ENCODE measurements at regions not wholly inside any gene's neighbourhood (a gene's known extent, or its start where the extent isn't known, plus 50 kb on each side); places are given as distances from the start of the nearest gene placed in this dataset.

GRCh38 chr6:4489538-4489937, 286.7 kb upstream of the CDYL start:
- no peak for DNase-seq (ENCODE audit: low read depth, low spot score)
- H3K4me3 ChIP-seq (ENCODE audit: low read depth, low read length): no peak overlapping the region
- POLR2A ChIA-PET: no interaction called here

GRCh38 chr6:4488389-4488788, 287.8 kb upstream of the CDYL start:
- CTCF ChIA-PET: no interaction called here
- no peak for DNase-seq (ENCODE audit: low read depth, low spot score)
- POLR2A ChIA-PET: no interaction called here
- Histone ChIP-seq H3K4me3 (ENCODE audit: low read depth, low read length) (no peak overlapping the region), H3K27ac (ENCODE audit: low read depth, low read length) (no peak overlapping the region), H3K27me3 (ENCODE audit: control insufficient read depth, insufficient read depth, low read length) (no peaks in the 10 kb centered on the region), H3K9me3 (ENCODE audit: control insufficient read depth, insufficient read depth, low read length) (peaks cover 11% of the 10 kb centered on the region)
- TF ChIP-seq CTCF (IDR thresholded peaks at IDR 0.05; ENCODE audit: low read depth, low read length): no peak

More at GRCh38 chr6:4489538-4489937, 286.7 kb upstream of the CDYL start:
- H3K27me3 ChIP-seq (ENCODE audit: control insufficient read depth, insufficient read depth, low read length): no peaks in the 10 kb centered on the region
- peaks cover 11% of the 10 kb centered on the region for H3K9me3 ChIP-seq (ENCODE audit: control insufficient read depth, insufficient read depth, low read length)
- CTCF ChIA-PET: no interaction called here
- H3K27ac ChIP-seq (ENCODE audit: low read depth, low read length): no peak overlapping the region
- TF ChIP-seq CTCF (IDR thresholded peaks at IDR 0.05; ENCODE audit: low read depth, low read length): no peak

- H3K27ac ChIP-seq (ENCODE audit: low read depth, low read length): no peak overlapping the region
- ChIA-PET POLR2A (no interaction called here), CTCF (no interaction called here)
- no peak for TF ChIP-seq CTCF (IDR thresholded peaks at IDR 0.05; ENCODE audit: low read depth, low read length)
- no peaks in the 10 kb centered on the region for H3K27me3 ChIP-seq (ENCODE audit: control insufficient read depth, insufficient read depth, low read length)
- DNase-seq (ENCODE audit: low read depth, low spot score): no peak
- H3K4me3 ChIP-seq (ENCODE audit: low read depth, low read length): no peak overlapping the region
- peaks cover 13% of the 10 kb centered on the region for H3K9me3 ChIP-seq (ENCODE audit: control insufficient read depth, insufficient read depth, low read length)
Observed at GRCh38 chr6:4487538-4487937, 288.7 kb upstream of the CDYL start.

- Histone ChIP-seq H3K27me3 (ENCODE audit: control insufficient read depth, insufficient read depth, low read length) (no peaks in the 10 kb centered on the region), H3K9me3 (ENCODE audit: control insufficient read depth, insufficient read depth, low read length) (peaks cover 17% of the 10 kb centered on the region), H3K4me3 (ENCODE audit: low read depth, low read length) (no peak overlapping the region), H3K27ac (ENCODE audit: low read depth, low read length) (no peak overlapping the region)
- ChIA-PET CTCF (no interaction called here), POLR2A (no interaction called here)
- DNase-seq (ENCODE audit: low read depth, low spot score): no peak
- no peak for TF ChIP-seq CTCF (IDR thresholded peaks at IDR 0.05; ENCODE audit: low read depth, low read length)
Observed at GRCh38 chr6:4486568-4487315, 289.5 kb upstream of the CDYL start.

- POLR2A ChIA-PET: no interaction called here
- CTCF ChIA-PET: no interaction called here
- DNase-seq (ENCODE audit: low read depth, low spot score): no peak
Observed at GRCh38 chr6:4485735-4486134, 290.5 kb upstream of the CDYL start.

More at GRCh38 chr6:4485735-4486134, 290.5 kb upstream of the CDYL start:
- Histone ChIP-seq H3K4me3 (ENCODE audit: low read depth, low read length) (no peak overlapping the region), H3K27ac (ENCODE audit: low read depth, low read length) (no peak overlapping the region), H3K27me3 (ENCODE audit: control insufficient read depth, insufficient read depth, low read length) (no peaks in the 10 kb centered on the region), H3K9me3 (ENCODE audit: control insufficient read depth, insufficient read depth, low read length) (peaks cover 17% of the 10 kb centered on the region)
- no peak for TF ChIP-seq CTCF (IDR thresholded peaks at IDR 0.05; ENCODE audit: low read depth, low read length)
